Tibial artery (tissue), 4 donors: ENCODE measurements at regions not wholly inside any gene's neighbourhood (a gene's known extent, or its start where the extent isn't known, plus 50 kb on each side); places are given as distances from the start of the nearest gene placed in this dataset.
"Not testable (repeated sequence)": the region's sequence is repeated elsewhere in the genome, so short reads cannot be mapped to it uniquely, and the experiment has no call there.

Source experiments
- DNase-seq, 2 donors: peaks; one replicate each; pipeline ENCODE4 v3.0.0-alpha.2; 2019
- H3K27ac ChIP-seq, 2 donors: fragments of 200-600 bp; sonication (generic) in 1 of 2; 1 replicate in 1 of 2; 2 replicates in 1 of 2; pipeline ENCODE4 v1.5.1; 2018 to 2019; ENCODE audit warnings: mild to moderate bottlenecking in 1 of 2
- H3K27me3 ChIP-seq, 2 donors: fragments of 200-600 bp; sonication (generic) in 1 of 2; one replicate each; pipeline versions ENCODE4 v1.5.1 to v1.6.0; 2016 to 2019
- H3K36me3 ChIP-seq, 3 donors: fragments of 200-600 bp; sonication (generic) in 2 of 3; one replicate each; pipeline ENCODE4 v1.5.1; 2016 to 2019; ENCODE audit warnings: mild to moderate bottlenecking in 2 of 3
- H3K4me1 ChIP-seq, 4 donors: fragments of 200-600 bp; sonication (generic) in 2 of 4; 1 replicate in 3 of 4; 2 replicates in 1 of 4; pipeline ENCODE4 v1.5.1; 2016 to 2019
- H3K4me3 ChIP-seq, 2 donors: fragments of 200-600 bp; sonication (generic) in 1 of 2; 1 replicate in 1 of 2; 2 replicates in 1 of 2; pipeline ENCODE4 v1.5.1; 2018 to 2019; ENCODE audit warnings: mild to moderate bottlenecking in 2 of 2
- H3K9me3 ChIP-seq, 3 donors: fragments of 200-600 bp; sonication (generic) in 1 of 3; one replicate each; pipeline ENCODE4 v1.5.1; 2016 to 2019
- intact Hi-C: fragments of 100-400 bp; cut with DNase I; formaldehyde crosslinking; loops from one replicate; pipeline ENCODE4 v1.15.0; 2023; ENCODE audit warnings: low total_unique reads
- TF ChIP-seq, protein P1 (sequence below), 2 experiments: fragments of 200-600 bp in 1 of 2; fragments of 450-650 bp in 1 of 2; IDR thresholded peaks; one replicate each; pipeline ENCODE4 v1.5.1; 2017 to 2019; ENCODE audit warnings: antibody characterized with exemption in 2 of 2, mild to moderate bottlenecking in 1 of 2, moderate library complexity in 1 of 2

DNA sequence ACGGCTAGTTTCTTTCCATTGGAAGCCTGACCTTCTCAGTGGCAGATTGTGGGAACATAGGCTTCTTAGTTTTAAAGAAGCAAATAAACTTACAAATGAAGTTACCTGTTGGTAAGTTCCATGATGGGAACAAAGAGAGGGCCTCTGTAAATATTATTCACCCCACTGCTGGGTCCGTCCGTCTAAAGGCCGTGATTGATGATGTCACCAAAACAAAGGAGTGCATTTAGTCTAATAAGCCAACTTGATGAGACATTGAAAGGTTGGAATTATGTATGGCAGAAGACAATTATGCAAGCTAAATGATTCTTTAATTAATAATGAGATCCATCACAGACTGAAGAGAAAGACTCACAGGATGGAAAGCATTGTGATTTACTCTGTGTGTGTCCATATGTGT lies 1091.9 kb upstream of the FANCL start:
- Histone ChIP-seq H3K27me3 (no peaks in the 10 kb centered on the region), H3K9me3 (no peaks in the 10 kb centered on the region), H3K27ac (no peak overlapping the region), H3K4me3 (no peak overlapping the region), H3K36me3 (no peaks in the 10 kb centered on the region), H3K4me1 (no peaks in the 10 kb centered on the region)
- intact Hi-C loops = no loop called here
- TF ChIP-seq, protein P1, sequence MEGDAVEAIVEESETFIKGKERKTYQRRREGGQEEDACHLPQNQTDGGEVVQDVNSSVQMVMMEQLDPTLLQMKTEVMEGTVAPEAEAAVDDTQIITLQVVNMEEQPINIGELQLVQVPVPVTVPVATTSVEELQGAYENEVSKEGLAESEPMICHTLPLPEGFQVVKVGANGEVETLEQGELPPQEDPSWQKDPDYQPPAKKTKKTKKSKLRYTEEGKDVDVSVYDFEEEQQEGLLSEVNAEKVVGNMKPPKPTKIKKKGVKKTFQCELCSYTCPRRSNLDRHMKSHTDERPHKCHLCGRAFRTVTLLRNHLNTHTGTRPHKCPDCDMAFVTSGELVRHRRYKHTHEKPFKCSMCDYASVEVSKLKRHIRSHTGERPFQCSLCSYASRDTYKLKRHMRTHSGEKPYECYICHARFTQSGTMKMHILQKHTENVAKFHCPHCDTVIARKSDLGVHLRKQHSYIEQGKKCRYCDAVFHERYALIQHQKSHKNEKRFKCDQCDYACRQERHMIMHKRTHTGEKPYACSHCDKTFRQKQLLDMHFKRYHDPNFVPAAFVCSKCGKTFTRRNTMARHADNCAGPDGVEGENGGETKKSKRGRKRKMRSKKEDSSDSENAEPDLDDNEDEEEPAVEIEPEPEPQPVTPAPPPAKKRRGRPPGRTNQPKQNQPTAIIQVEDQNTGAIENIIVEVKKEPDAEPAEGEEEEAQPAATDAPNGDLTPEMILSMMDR (IDR thresholded peaks at IDR 0.05) = no peak
- DNase-seq = no peak

DNA sequence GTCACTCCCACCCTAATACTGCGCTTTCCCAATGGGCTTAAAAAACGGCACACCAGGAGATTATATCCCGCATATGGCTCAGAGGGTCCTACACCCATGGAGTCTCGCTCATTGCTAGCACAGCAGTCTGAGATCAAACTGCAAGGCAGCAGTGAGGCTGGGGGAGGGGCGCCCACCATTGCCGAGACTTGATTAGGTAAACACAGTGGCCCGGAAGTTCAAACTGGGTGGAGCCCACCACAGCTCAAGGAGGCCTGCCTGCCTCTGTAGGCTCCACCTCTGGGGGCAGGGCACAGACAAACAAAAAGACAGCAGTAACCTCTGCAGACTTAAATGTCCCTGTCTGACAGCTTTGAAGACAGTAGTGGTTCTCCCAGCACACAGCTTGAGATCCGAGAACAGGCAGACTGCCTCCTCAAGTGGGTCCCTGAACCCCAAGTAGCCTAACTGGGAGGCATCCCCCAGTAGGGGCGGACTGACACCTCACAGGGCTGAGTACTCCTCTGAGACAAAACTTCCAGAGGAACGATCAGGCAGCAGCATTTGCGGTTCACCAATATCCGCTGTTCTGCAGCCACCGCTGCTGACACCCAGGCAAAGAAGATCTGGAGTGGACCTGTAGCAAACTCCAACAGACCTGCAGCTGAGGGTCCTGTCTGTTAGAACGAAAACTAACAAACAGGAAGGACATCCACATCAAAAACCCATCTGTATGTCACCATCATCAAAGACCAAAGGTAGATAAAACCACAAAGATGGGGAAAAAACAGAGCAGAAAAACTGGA lies 1085.6 kb upstream of the FANCL start:
- H3K9me3 ChIP-seq, H3K4me3 ChIP-seq, H3K36me3 ChIP-seq, H3K4me1 ChIP-seq, DNase-seq, intact Hi-C loops, H3K27me3 ChIP-seq, H3K27ac ChIP-seq: not testable (repeated sequence)

DNA sequence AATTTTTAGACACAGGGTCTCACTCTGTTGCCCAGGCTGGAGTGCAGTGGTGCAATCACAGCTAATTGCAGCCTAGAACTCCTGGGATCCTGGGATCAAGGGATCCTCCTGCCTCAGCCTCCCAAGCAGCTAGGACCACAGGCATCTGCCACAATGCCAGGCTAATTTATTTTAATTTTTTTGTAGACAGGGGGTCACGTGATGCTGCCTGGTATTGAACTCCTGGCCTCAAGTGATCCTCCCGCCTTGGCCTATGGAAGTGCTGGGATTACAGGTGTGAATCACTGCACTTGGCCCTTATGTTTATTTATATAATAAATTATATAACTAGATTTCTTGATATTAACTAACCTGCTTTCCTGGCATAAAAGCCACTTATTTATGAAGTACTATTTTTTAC lies 1081.7 kb upstream of the FANCL start:
- Histone ChIP-seq H3K27me3 (no peaks in the 10 kb centered on the region), H3K4me3 (no peak overlapping the region), H3K4me1 (no peaks in the 10 kb centered on the region), H3K36me3 (no peaks in the 10 kb centered on the region), H3K9me3 (no peaks in the 10 kb centered on the region), H3K27ac (no peak overlapping the region)
- no peak for DNase-seq
- TF ChIP-seq, protein P1 (IDR thresholded peaks at IDR 0.05) = no peak
- intact Hi-C loops = no loop called here

DNA sequence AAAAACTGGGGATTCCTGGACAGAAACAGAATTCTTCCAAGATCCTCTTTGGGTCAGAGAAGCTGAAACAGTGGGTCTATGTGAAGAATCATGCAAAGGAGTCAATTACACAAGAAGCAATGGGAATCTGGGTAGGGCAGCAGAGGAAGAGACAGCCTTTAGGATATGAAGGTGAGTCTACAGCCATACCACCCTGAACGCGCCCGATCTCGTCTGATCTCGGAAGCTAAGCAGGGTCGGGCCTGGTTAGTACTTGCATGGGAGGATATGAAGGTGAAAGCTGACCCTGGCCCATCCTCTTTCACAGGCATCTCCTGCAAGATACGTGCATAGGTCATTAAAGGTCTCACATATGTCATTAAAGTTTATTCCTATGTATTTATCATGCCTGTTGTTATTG lies 1080.9 kb upstream of the FANCL start:
- intact Hi-C loops = no loop called here
- H3K36me3 ChIP-seq = no peaks in the 10 kb centered on the region
- H3K27ac ChIP-seq = no peak overlapping the region
- no peaks in the 10 kb centered on the region for H3K27me3 ChIP-seq
- no peaks in the 10 kb centered on the region for H3K4me1 ChIP-seq
- H3K4me3 ChIP-seq = no peak overlapping the region
- H3K9me3 ChIP-seq = no peaks in the 10 kb centered on the region
- TF ChIP-seq, protein P1 (IDR thresholded peaks at IDR 0.05) = no peak
- DNase-seq = no peak

DNA sequence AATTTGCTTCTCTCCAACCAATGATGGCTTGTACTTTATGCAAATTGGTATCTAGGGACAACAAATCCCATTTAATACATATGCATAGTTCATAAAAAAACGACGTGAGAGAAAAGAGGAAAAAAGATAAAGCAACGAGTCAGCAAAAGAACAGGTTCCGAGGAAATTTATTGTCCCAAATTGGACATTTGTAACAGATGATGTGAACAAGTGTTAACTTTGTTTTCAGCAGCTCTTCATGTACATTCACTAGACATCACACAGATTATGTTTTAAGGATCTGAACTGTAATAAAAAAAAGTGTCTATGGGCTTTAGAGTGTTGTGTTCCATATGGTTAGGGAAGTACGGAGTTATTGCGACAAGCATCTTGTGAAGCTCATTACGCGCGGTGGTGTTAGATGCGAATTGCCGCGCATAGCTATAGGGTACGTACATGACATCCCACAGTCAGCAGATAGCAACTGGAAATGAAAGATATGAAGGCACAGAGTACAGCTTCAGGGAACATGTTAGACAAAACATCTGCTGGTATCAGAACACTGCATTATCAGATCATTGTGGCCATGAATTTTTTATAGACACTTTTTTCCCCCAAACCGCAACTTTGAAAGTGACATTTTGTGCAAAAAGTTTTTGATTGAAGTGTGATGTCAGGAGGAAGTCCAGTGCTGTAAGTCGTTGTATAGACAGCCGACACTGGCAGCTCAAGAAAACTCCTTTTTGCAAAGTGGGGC lies 1073.1 kb upstream of the FANCL start:
- DNase-seq = no peak
- H3K27me3 ChIP-seq = no peaks in the 10 kb centered on the region
- no peaks in the 10 kb centered on the region for H3K9me3 ChIP-seq
- no peaks in the 10 kb centered on the region for H3K4me1 ChIP-seq
- H3K27ac ChIP-seq = no peak overlapping the region
- no peak overlapping the region for H3K4me3 ChIP-seq
- no peaks in the 10 kb centered on the region for H3K36me3 ChIP-seq
- TF ChIP-seq, protein P1 (IDR thresholded peaks at IDR 0.05) = no peak
- intact Hi-C loops = no loop called here
